AG04450 (cell line): ENCODE measurements at regions not wholly inside any gene's neighbourhood (a gene's known extent, or its start where the extent isn't known, plus 50 kb on each side); places are given as distances from the start of the nearest gene placed in this dataset.

Experiments
- CTCF ChIA-PET: fragments of 300-600, 350-600 bp; formaldehyde crosslinking; extraction: SDS; loops from one replicate; lab custom pipeline; 2022; ENCODE audit warnings: antibody characterized with exemption, inconsistent platforms; lab: Charles Lee
- POLR2A ChIA-PET: fragments of 350-600 bp; formaldehyde crosslinking; extraction: SDS; loops from one replicate; lab custom pipeline; 2021; ENCODE audit warnings: antibody characterized with exemption, inconsistent platforms; lab: Yijun Ruan, JAX
- DNase-seq: peaks from one replicate; pipeline ENCODE4 v3.0.0-alpha.2; 2011; ENCODE audit warnings: low read depth, low spot score
- H3K27ac ChIP-seq: one replicate; pipeline ENCODE4 v1.5.1; 2012; ENCODE audit warnings: low read depth, low read length, control low read depth
- H3K27me3 ChIP-seq: one replicate; pipeline ENCODE4 v1.6.0; 2012; ENCODE audit warnings: low read length; ENCODE audit not compliant: control insufficient read depth, insufficient read depth
- H3K4me3 ChIP-seq: 2 replicates; pipeline ENCODE4 v1.5.1; 2011; ENCODE audit warnings: mild to moderate bottlenecking, low read depth, low read length, control low read depth
- H3K9me3 ChIP-seq: 2 replicates; pipeline ENCODE4 v1.5.1; 2012; ENCODE audit warnings: low read length; ENCODE audit not compliant: control insufficient read depth, insufficient read depth
- TF ChIP-seq, protein P1 (sequence below): IDR thresholded peaks from 2 replicates; pipeline ENCODE4 v1.5.1; 2011; ENCODE audit warnings: low read depth, low read length, control low read depth, inconsistent platforms

DNA sequence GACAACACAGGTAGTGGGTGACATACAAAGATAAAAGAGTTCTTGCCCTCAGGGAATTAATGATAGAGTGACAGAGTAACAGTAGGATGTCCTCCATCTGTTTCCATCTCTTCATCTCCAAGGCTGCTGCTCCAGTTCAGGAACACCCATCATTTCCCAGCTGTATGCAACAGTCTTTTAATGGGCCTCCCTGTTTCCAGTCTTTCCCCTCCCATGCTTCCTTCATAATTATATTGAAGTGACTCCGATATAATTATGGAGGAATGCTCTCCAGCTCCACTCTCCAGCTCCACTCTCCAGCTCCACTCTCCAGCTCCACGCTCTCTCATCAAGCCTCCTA is 65.3 kb upstream of the MSN start:
- CTCF ChIA-PET: interaction anchor here (1.2 kb wide), 1 partner anchor 13 kb away, joined by 4 read pairs; no protein-coding TSS in a partner anchor
- no peak overlapping the region for H3K27ac ChIP-seq
- H3K27me3 ChIP-seq: no peaks in the 10 kb centered on the region
- no peaks in the 10 kb centered on the region for H3K9me3 ChIP-seq
- no peak for DNase-seq
- TF ChIP-seq, protein P1, sequence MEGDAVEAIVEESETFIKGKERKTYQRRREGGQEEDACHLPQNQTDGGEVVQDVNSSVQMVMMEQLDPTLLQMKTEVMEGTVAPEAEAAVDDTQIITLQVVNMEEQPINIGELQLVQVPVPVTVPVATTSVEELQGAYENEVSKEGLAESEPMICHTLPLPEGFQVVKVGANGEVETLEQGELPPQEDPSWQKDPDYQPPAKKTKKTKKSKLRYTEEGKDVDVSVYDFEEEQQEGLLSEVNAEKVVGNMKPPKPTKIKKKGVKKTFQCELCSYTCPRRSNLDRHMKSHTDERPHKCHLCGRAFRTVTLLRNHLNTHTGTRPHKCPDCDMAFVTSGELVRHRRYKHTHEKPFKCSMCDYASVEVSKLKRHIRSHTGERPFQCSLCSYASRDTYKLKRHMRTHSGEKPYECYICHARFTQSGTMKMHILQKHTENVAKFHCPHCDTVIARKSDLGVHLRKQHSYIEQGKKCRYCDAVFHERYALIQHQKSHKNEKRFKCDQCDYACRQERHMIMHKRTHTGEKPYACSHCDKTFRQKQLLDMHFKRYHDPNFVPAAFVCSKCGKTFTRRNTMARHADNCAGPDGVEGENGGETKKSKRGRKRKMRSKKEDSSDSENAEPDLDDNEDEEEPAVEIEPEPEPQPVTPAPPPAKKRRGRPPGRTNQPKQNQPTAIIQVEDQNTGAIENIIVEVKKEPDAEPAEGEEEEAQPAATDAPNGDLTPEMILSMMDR: no peak
- H3K4me3 ChIP-seq: no peak overlapping the region
- POLR2A ChIA-PET: no interaction called here

DNA sequence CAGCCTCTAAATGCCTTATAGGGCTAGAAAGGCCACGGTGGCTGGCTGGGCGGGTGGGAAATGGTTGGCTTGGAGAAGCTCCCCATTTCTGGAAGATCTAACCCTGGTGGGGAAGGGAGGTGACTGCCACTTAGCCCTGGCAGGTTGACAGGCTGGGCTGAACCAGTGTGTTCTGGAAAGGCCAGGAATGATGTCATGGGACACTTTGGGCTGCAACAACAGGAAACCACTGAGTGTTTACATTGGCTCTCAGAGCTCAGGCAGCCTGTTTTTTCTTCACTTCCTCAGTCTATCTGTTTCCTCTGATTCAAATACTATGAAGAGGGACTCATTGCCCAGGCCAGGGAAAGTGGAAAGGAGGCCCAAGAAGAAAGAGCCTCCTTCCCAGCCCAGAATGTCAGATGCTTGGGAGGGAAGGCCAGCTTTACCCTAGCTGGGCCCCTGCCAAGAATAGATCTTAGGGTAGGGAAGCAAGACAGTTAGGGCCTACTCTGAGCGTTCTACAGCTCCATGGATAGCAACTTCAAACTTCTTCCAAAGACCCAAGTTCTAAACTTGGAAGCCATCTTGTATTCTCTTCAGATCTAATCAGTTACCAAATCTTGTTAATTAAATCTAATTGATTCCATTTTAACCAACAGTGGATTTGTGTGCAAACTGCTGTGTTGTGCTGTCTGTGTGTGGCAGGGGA is 65.8 kb upstream of the MSN start:
- ChIA-PET CTCF (interaction anchor here (0.8 to 1.2 kb wide), 2 partner anchors 12 to 15 kb away, joined by 4 read pairs; no protein-coding TSS in a partner anchor), POLR2A (no interaction called here)
- H3K9me3 ChIP-seq: no peaks in the 10 kb centered on the region
- H3K27ac ChIP-seq: peak overlapping the region; percentile 57
- H3K27me3 ChIP-seq: no peaks in the 10 kb centered on the region
- DNase-seq: peak; percentile 20
- TF ChIP-seq, protein P1: no peak
- no peak overlapping the region for H3K4me3 ChIP-seq

DNA sequence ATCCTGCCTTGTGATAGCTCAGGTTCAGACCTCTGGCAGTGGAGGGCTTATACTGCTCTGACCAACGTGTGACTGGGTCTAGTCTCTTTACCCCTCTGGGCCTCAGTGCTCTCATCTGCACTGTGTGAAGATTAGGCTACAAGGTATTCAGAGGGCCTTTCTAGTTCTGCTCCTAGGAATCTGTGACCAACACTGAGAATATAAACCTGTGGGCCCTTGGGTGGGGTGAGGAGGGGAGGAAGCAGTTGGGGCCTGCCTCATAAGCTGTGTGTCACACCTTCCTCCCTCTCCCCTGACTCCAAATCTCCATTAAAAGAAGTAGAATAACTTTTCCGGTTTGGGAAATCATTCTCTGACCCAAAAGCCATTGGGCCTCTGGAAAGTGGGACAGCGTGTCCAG is 66.3 kb upstream of the MSN start:
- no peak for DNase-seq
- POLR2A ChIA-PET: no interaction called here
- no peak overlapping the region for H3K4me3 ChIP-seq
- CTCF ChIA-PET: interaction anchor here (0.6 to 1.2 kb wide), 3 partner anchors 12 to 60 kb away, joined by 4 read pairs; no protein-coding TSS in a partner anchor
- no peaks in the 10 kb centered on the region for H3K9me3 ChIP-seq
- TF ChIP-seq, protein P1: no peak
- H3K27me3 ChIP-seq: no peaks in the 10 kb centered on the region
- peak overlapping the region; percentile 11 for H3K27ac ChIP-seq

DNA sequence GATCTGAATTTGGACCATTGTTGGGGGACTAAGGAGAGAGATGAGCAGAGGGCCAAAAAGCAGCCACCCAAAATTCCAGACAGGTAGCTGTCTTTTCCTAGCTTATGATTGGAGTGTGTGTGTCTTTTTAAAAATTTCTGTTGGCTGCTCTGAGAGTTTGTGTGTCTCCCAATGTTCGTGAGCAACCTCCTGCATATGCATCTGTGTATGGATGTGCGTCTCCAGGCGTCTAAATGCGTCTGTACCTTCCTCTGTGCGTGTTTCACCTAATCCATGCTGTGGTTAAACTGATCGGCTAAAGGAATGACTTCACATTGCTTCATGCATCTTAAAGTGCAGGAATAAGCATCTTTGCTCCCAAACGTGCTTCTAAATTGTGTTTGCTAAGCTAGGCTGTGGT is 65.5 kb upstream of the LAS1L start:
- Histone ChIP-seq H3K9me3 (no peaks in the 10 kb centered on the region), H3K27me3 (no peaks in the 10 kb centered on the region), H3K4me3 (no peak overlapping the region), H3K27ac (no peak overlapping the region)
- TF ChIP-seq, protein P1: no peak
- ChIA-PET POLR2A (no interaction called here), CTCF (interaction anchor here (0.6 kb wide), 1 partner anchor 385 kb away, joined by 3 read pairs; no protein-coding TSS in a partner anchor)
- no peak for DNase-seq

DNA sequence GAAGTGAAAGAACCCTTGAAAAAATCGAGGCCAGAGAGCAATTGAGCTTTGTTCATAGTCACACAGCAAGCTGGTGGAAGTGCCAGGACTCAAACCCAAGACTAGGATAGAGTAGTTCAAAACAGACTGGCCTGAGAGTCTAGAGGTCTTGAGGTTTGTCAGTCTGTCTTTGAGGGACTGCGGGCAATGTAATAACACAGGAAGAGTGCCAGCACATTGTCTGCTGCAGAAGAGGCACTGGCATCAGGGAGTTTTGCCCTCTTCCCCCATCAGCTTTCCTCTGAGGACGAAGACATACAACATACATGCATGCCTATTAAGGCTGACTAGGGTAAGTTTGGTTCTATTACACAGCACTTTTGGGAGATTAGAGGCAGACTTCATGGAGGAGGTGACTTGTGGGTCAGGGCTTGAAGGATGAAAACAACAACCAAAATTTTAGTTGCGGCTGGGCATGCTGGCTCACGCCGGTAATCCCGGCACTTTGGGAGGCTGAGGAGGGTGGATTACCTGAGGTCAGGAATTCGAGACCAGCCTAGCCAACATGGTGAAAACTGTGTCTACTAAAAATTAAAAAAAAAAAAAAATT is 64.1 kb upstream of the LAS1L start:
- no peak overlapping the region for H3K27ac ChIP-seq
- no peak for DNase-seq
- H3K4me3 ChIP-seq: no peak overlapping the region
- no peaks in the 10 kb centered on the region for H3K27me3 ChIP-seq
- ChIA-PET CTCF (no interaction called here), POLR2A (no interaction called here)
- TF ChIP-seq, protein P1: no peak
- no peaks in the 10 kb centered on the region for H3K9me3 ChIP-seq
